NAMALWA (cell line): ENCODE measurements at regions not wholly inside any gene's neighbourhood (a gene's known extent, or its start where the extent isn't known, plus 50 kb on each side); places are given as distances from the start of the nearest gene placed in this dataset.

Experiments used
- DNase-seq: peaks from one replicate; pipeline ENCODE4 v3.0.0-alpha.2; 2015; ENCODE audit warnings: low spot score

- no peak for DNase-seq
Observed at GRCh38 chr4:3704669-3705068, 61.5 kb upstream of the ADRA2C start.

- no peak for DNase-seq
Observed at GRCh38 chr4:3703677-3704521, 62.3 kb upstream of the ADRA2C start.

GRCh38 chr4:3703343-3703676 lies 62.9 kb upstream of the ADRA2C start:
- DNase-seq: no peak

- no peak for DNase-seq
Observed at GRCh38 chr4:3702561-3703221, 63.5 kb upstream of the ADRA2C start.

GRCh38 chr4:3701736-3702560 lies 64.2 kb upstream of the ADRA2C start:
- no peak for DNase-seq

GRCh38 chr4:3701271-3701734 lies 64.9 kb upstream of the ADRA2C start:
- DNase-seq: no peak

GRCh38 chr4:3700736-3701135 lies 65.4 kb upstream of the ADRA2C start:
- DNase-seq: no peak

GRCh38 chr4:3700223-3700622 lies 66.0 kb upstream of the ADRA2C start:
- DNase-seq: no peak

- DNase-seq: no peak
Observed at GRCh38 chr4:3699678-3700077, 66.5 kb upstream of the ADRA2C start.

GRCh38 chr4:3699261-3699660 lies 66.9 kb upstream of the ADRA2C start:
- no peak for DNase-seq

GRCh38 chr4:3697033-3697432 lies 69.2 kb upstream of the ADRA2C start:
- no peak for DNase-seq

- no peak for DNase-seq
Observed at GRCh38 chr4:3690551-3691152, 75.5 kb upstream of the ADRA2C start.

- no peak for DNase-seq
Observed at GRCh38 chr4:3689576-3690550, 76.3 kb upstream of the ADRA2C start.

GRCh38 chr4:3689006-3689405 lies 77.2 kb upstream of the ADRA2C start:
- no peak for DNase-seq

- no peak for DNase-seq
Observed at GRCh38 chr4:3688018-3688998, 77.9 kb upstream of the ADRA2C start.

- DNase-seq: no peak
Observed at GRCh38 chr4:3687538-3687937, 78.6 kb upstream of the ADRA2C start.

- DNase-seq: no peak
Observed at GRCh38 chr4:3686753-3687152, 79.4 kb upstream of the ADRA2C start.

GRCh38 chr4:3685081-3685645 lies 81.0 kb upstream of the ADRA2C start:
- DNase-seq: no peak

GRCh38 chr4:3684546-3684945 lies 81.6 kb upstream of the ADRA2C start:
- no peak for DNase-seq
